Heart left ventricle (tissue), 13 donors: ENCODE measurements at regions not wholly inside any gene's neighbourhood (a gene's known extent, or its start where the extent isn't known, plus 50 kb on each side); places are given as distances from the start of the nearest gene placed in this dataset.

Experiments used
- POLR2A ChIP-seq, 2 donors: fragments of 450-650 bp; IDR thresholded peaks; one replicate each; pipeline ENCODE4 v1.6.1; 2017; ENCODE audit warnings: antibody characterized with exemption in 2 of 2, mild to moderate bottlenecking in 2 of 2, moderate library complexity in 2 of 2
- TF ChIP-seq, protein P1 (sequence below), 12 donors: fragments of 200-600 bp; sonication (generic) in 4 of 12; IDR thresholded peaks; one replicate each; pipeline versions ENCODE4 v1.5.0 to v1.8.0; 2018 to 2022; ENCODE audit warnings: antibody characterized with exemption in 12 of 12, mild to moderate bottlenecking in 5 of 12
- donor health status: ischemic (EF 13 %, LVEDD 7.1; RV severe dilation, severe dysfunction).
- donor health status: DM: no; HTN: yes; CAD: no.
- donor health status: DM: no; HTN: no; CAD: no.
- donor health status: ischemic (EF 25% LVEDD 6.9; RV normal size, moderate dysfunction).
- donor health status: ischemic (EF 25% LVEDD 5.7; RV mildly dilated, moderate dysfunction).
- donor health status: ischemic (EF 35%, LVEDD 5.7; RV mildly dilated, moderate dysfunction).
- donor health status: nonischemic (EF 11% LVEDD 7.7; RV severe dilation, severe dysfunction).
- donor health status: DM: yes; HTN: yes; CAD: no.
- donor health status: PGD.
- donor health status: ischemic (EF 29% LVEDD 5.4; RV normal size, mild dysfunction).
- donor health status: nonischemic (EF 23%, LVEDD 6.1; RV moderate dilation, normal function).

GRCh38 chr10:105675333-105675732, 1034.2 kb downstream of the SORCS3 start:
- TF ChIP-seq, protein P1, sequence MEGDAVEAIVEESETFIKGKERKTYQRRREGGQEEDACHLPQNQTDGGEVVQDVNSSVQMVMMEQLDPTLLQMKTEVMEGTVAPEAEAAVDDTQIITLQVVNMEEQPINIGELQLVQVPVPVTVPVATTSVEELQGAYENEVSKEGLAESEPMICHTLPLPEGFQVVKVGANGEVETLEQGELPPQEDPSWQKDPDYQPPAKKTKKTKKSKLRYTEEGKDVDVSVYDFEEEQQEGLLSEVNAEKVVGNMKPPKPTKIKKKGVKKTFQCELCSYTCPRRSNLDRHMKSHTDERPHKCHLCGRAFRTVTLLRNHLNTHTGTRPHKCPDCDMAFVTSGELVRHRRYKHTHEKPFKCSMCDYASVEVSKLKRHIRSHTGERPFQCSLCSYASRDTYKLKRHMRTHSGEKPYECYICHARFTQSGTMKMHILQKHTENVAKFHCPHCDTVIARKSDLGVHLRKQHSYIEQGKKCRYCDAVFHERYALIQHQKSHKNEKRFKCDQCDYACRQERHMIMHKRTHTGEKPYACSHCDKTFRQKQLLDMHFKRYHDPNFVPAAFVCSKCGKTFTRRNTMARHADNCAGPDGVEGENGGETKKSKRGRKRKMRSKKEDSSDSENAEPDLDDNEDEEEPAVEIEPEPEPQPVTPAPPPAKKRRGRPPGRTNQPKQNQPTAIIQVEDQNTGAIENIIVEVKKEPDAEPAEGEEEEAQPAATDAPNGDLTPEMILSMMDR (IDR thresholded peaks at IDR 0.05) = no peak
- TF ChIP-seq POLR2A (IDR thresholded peaks at IDR 0.05) = no peak
